NOMO-1 treated with dmso at 0.1 percent for 144 hours (cell line): ENCODE measurements at regions not wholly inside any gene's neighbourhood (a gene's known extent, or its start where the extent isn't known, plus 50 kb on each side); places are given as distances from the start of the nearest gene placed in this dataset.

Source experiments
- DNase-seq: peaks from one replicate; lab custom pipeline; 2025; ENCODE audit not compliant: unreplicated experiment; lab: John Stamatoyannopoulos, UW

- no peak for DNase-seq
Observed at GRCh38 chr1:88421997-88422396, 262.1 kb upstream of the PKN2 start.

GRCh38 chr1:88433556-88433955, 250.5 kb upstream of the PKN2 start:
- DNase-seq: no peak

- no peak for DNase-seq
Observed at GRCh38 chr1:88434836-88435235, 249.2 kb upstream of the PKN2 start.

- no peak for DNase-seq
Observed at GRCh38 chr1:88441022-88441421, 243.1 kb upstream of the PKN2 start.

- no peak for DNase-seq
Observed at GRCh38 chr1:88451856-88452255, 232.2 kb upstream of the PKN2 start.

DNA sequence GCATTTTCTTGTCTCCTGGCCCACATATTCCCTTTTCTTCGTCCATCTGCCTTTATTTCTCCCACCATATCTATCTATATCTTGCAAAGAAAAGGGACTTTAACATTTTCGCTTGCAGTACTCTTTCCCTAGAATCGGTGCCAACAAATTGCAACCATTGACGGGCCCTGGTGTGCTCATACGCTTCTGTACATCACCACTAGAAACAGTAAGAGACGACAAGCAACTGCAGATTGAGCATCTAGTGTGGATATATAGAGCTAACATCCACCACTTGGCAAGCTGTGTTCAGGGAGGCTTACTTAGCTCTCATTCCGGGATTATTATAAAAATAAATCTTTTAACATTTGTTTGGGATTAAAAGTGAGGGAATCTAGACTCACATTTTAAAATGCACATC, 230.8 kb upstream of the PKN2 start:
- DNase-seq: no peak

GRCh38 chr1:88454781-88455180, 229.3 kb upstream of the PKN2 start:
- DNase-seq: no peak

GRCh38 chr1:88455621-88456256, 228.3 kb upstream of the PKN2 start:
- no peak for DNase-seq

GRCh38 chr1:88457197-88457596, 226.9 kb upstream of the PKN2 start:
- DNase-seq: no peak

- DNase-seq: no peak
Observed at GRCh38 chr1:88461007-88461406, 223.1 kb upstream of the PKN2 start.

- DNase-seq: no peak
Observed at GRCh38 chr1:88462096-88462487, 222.0 kb upstream of the PKN2 start.

GRCh38 chr1:88462488-88463261, 221.4 kb upstream of the PKN2 start:
- DNase-seq: no peak

GRCh38 chr1:88463401-88463985, 220.6 kb upstream of the PKN2 start:
- no peak for DNase-seq

DNA sequence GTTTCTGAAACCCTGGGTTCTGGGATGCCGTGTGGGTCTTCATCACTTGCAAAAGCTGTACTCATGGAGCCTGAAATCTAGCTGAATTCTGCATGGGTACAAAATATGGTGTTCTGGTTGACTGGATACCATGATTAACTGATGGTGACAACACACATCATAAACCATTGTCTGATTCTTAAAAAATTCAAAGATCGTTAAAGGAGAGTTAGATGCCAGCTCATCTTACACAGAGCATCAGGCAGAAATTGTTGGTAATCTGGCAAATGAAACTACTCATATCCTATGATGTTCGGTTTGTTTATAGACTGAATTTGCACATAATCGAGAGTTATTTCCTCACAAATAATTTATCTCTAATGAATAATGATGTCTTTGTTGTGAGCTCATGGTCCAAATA, 218.1 kb upstream of the PKN2 start:
- no peak for DNase-seq

GRCh38 chr1:88466899-88467580, 217.0 kb upstream of the PKN2 start:
- no peak for DNase-seq

DNA sequence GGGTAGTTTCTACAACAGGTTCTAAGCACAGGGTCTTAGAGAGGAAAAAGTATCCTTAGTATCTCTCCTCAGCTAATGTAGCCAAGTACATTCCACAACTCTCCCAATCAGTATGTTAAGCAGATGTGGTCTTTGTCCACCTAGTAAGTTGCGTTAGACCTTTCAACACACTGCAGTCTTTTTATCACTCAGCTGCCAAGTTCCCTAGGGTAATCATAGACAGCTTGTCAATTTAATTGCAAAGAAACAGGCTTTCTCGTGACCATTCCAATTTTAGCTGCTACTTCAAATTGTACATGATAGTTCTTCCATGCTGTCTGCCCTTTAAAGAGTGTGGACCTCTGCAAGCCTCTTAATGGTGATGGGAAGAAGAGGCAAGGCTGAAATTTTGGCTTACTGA, 211.8 kb upstream of the PKN2 start:
- DNase-seq: no peak

DNA sequence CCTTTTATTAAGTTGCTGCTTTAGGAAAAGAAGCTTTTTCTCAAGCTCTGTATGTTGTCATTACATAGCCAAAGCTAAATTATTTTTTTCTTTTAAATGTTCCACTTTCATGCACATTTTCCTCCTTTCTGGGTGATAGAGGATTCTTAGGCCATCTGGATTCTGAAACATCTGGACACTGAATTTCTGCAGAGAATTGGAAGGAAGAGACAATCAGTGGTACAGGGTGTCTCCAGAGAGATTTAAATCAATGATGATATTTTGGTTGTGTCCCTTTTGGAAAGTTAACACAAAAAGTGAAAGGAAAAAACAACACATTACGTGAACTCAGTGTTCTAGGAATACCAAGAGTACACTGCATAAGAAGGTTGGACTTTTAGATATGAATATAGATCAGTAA, 211.4 kb upstream of the PKN2 start:
- DNase-seq: no peak

GRCh38 chr1:88474555-88475304, 209.3 kb upstream of the PKN2 start:
- DNase-seq: no peak

DNA sequence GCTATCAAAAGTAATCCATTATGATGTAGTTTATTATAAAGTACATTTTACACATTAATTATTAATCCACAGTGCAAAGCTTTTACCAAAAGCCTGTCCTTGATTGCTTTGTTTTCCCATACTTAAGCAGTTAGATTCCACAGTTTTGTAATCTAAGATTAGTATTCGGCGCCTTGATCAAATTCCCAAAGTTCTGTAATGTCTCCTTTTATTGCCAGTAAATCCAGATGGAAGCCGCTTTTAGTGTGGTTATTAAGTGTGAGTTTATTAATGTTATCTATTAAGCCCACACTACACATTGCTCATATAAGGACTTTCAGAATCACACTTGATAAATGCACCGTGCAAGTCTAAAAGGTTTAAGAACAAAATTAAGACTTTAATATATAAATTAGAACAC, 199.2 kb upstream of the PKN2 start:
- no peak for DNase-seq

DNA sequence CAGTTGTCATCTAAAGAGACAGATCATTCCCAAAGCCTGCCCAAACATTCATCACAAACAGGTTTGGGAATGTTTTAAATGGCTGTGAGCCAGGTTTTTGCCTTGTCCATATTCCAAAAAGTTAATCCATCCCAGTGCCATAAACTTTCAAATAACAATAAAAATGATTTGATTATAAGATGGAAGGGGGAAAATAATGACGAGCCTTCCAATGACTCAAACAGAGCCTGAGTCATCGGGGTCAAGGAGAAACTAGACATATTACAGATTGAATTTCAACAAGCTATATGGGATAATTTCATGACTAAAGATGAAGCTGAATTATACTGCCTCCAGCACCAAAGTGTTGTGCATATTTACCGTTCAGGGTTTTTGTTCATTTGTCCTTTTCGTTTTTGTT, 195.8 kb upstream of the PKN2 start:
- no peak for DNase-seq

DNA sequence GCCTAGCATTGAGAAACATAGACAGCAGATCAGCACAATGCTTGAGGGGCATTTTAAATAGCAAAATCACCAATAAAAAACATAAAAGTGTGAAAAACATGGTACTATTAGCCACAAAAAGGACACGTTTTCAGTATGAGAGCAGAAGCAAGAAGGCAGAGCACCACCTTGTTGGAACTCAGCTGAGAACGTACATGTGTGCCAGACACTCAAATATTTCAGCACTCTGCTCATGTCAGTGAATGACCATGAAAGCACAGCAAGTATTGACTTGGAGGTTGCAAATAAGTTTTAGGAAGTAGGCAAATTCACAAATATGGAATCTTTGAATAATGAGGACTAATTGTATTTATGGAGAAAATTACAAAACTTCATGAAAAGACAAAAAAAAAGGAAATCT, 193.4 kb upstream of the PKN2 start:
- no peak for DNase-seq
